GM23248 (cell line): ENCODE measurements at regions not wholly inside any gene's neighbourhood (a gene's known extent, or its start where the extent isn't known, plus 50 kb on each side); places are given as distances from the start of the nearest gene placed in this dataset.

ENCODE experiments used
- DNase-seq: peaks from one replicate; pipeline ENCODE4 v3.0.0-alpha.2; 2015
- H2AFZ ChIP-seq: fragments of 200-600 bp; sonication (generic); 2 replicates; pipeline ENCODE4 v1.6.1; 2016; ENCODE audit warnings: antibody characterized with exemption
- H3F3A ChIP-seq: fragments of 200-600 bp; sonication (generic); 2 replicates; pipeline ENCODE4 v1.6.1; 2016; ENCODE audit warnings: mild to moderate bottlenecking, antibody characterized with exemption, mixed run types; ENCODE audit not compliant: insufficient read depth
- H3K27ac ChIP-seq: fragments of 200-600 bp; sonication (generic); 2 replicates; pipeline ENCODE4 v1.5.1; 2016; ENCODE audit warnings: mild to moderate bottlenecking
- H3K27me3 ChIP-seq: fragments of 200-600 bp; sonication (generic); replicated peaks from 2 replicates; pipeline ENCODE4 v1.6.1; 2016; ENCODE audit warnings: mild to moderate bottlenecking; ENCODE audit not compliant: insufficient read depth
- H3K36me3 ChIP-seq: fragments of 200-600 bp; sonication (generic); 2 replicates; pipeline ENCODE4 v1.6.1; 2016; ENCODE audit warnings: low read depth, mild to moderate bottlenecking
- H3K4me1 ChIP-seq: fragments of 200-600 bp; sonication (generic); 2 replicates; pipeline ENCODE4 v1.6.1; 2016; ENCODE audit warnings: mild to moderate bottlenecking; ENCODE audit not compliant: insufficient read depth
- H3K4me2 ChIP-seq: fragments of 200-600 bp; sonication (generic); one replicate; pipeline ENCODE4 v1.6.1; 2016; ENCODE audit warnings: mild to moderate bottlenecking; ENCODE audit not compliant: unreplicated experiment
- H3K4me3 ChIP-seq: fragments of 200-600 bp; sonication (generic); 2 replicates; pipeline ENCODE4 v1.5.1; 2016; ENCODE audit warnings: mild to moderate bottlenecking
- H3K79me2 ChIP-seq: fragments of 200-600 bp; sonication (generic); 2 replicates; pipeline ENCODE4 v1.6.1; 2016; ENCODE audit warnings: mild to moderate bottlenecking; ENCODE audit not compliant: insufficient read depth
- H3K9ac ChIP-seq: fragments of 200-600 bp; sonication (generic); 2 replicates; pipeline ENCODE4 v1.6.1; 2016; ENCODE audit warnings: mild to moderate bottlenecking
- H3K9me2 ChIP-seq: fragments of 200-600 bp; sonication (generic); 2 replicates; pipeline ENCODE4 v1.6.1; 2016; ENCODE audit warnings: mixed run types, mild to moderate bottlenecking, moderate library complexity; ENCODE audit not compliant: insufficient read depth
- H3K9me3 ChIP-seq: fragments of 200-600 bp; sonication (generic); one replicate; pipeline ENCODE4 v1.6.1; 2017; ENCODE audit warnings: low read depth
- H4K20me1 ChIP-seq: fragments of 200-600 bp; sonication (generic); 2 replicates; pipeline ENCODE4 v1.6.0; 2016; ENCODE audit not compliant: insufficient read depth
- EZH2 ChIP-seq: fragments of 200-600 bp; sonication (generic); IDR thresholded peaks from 2 replicates; pipeline ENCODE4 v1.6.1; 2018; ENCODE audit warnings: antibody characterized with exemption, mild to moderate bottlenecking; ENCODE audit not compliant: insufficient read depth, poor library complexity, severe bottlenecking
- EZH2phosphoT487 ChIP-seq: fragments of 200-600 bp; sonication (generic); IDR thresholded peaks from 2 replicates; pipeline ENCODE4 v1.6.1; 2018; ENCODE audit warnings: antibody characterized with exemption, moderate library complexity, mild to moderate bottlenecking, low read depth; ENCODE audit not compliant: insufficient read depth
- WGBS, 2 experiments: methylation state at CpG; one replicate each; pipeline ENCODE4 v1.1.6; 2015 to 2017; ENCODE audit warnings: low lambda C conversion rate in 2 of 2, low coverage in 1 of 2; ENCODE audit errors: missing lambda C conversion rate in 2 of 2; 5-methylcytosine and 5-hydroxymethylcytosine counted together
- in situ Hi-C: fragments of 300-500 bp; cut with MboI; formaldehyde crosslinking; loops from 2 replicates; pipeline ENCODE4 v1.15.0; 2020

- Histone ChIP-seq H3K9me2 (no peaks in the 10 kb centered on the region), H3K4me1 (no peaks in the 10 kb centered on the region), H3K9me3 (no peaks in the 10 kb centered on the region), H3K27me3 (no peaks in the 10 kb centered on the region), H3F3A (no peaks in the 10 kb centered on the region), H3K36me3 (no peaks in the 10 kb centered on the region), H4K20me1 (no peaks in the 10 kb centered on the region), H3K4me3 (no peak overlapping the region), H3K4me2 (no peak overlapping the region), H3K9ac (no peak overlapping the region), H3K27ac (no peak overlapping the region), H2AFZ (no peak overlapping the region), H3K79me2 (no peaks in the 10 kb centered on the region)
- TF ChIP-seq EZH2 (no peak), EZH2phosphoT487 (no peak)
- WGBS, 2 experiments = 11 to 18% methylated on average over 4 of the region's 4 CpGs
- DNase-seq = no peak
- in situ Hi-C loops = no loop called here
These were observed 223.2 kb upstream of the ZNF507 start for GRCh38 chr19:32122258-32122657.

DNA sequence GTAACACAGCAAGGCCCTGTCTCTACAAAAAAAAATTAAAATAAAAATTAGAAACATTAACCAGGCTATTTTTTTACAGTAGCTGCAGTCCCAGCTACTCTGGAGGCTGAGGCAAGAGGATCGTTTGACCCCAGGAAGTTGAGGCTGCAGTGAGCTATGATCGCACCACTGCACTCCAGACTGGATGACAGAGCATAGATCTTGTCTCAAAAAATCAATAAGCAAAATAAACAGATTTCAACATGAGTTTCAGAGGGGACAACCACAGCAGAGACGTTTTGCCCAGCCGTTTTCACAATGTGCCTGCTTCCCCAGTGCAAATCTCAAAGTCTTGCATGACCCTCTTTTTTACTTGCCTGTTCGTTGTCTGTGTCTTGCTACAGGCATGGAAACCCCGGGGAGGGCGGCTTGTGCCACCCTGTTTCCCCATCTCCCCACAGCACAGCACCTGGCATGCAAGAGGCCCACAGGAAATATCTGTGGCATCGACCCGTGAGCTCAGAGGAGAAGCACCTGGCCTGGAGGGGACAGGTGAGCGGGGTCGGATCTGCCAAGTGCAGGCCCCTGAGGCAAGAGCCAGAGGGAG is 222.0 kb upstream of the ZNF507 start:
- no peaks in the 10 kb centered on the region for H3K9me2 ChIP-seq

DNA sequence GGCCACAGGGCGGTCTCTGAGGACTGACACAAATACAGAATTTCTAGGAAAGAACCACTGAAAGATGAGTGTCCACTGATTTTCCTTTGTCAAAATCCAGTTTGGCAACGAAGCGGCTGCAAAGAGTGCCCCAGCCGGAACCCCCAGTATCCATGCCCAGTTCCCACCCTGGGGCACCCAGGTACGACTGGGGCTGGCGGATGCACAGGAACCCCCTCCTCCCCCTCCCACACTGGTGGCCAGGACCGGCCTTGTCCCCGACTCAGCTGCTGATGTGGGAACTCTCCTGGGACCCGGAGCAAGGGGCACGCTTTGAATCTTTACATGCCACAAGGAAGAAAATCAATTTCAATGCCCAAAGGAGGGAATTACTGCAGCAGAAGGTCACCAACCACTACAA is 220.8 kb upstream of the ZNF507 start:
- no peaks in the 10 kb centered on the region for H3K36me3 ChIP-seq
- no peak overlapping the region for H3K4me2 ChIP-seq
- H4K20me1 ChIP-seq = no peaks in the 10 kb centered on the region
- no peak overlapping the region for H3K9ac ChIP-seq
- no peaks in the 10 kb centered on the region for H3F3A ChIP-seq
- DNase-seq = no peak
- no peaks in the 10 kb centered on the region for H3K4me1 ChIP-seq
- no peaks in the 10 kb centered on the region for H3K27me3 ChIP-seq
- no peaks in the 10 kb centered on the region for H3K9me2 ChIP-seq
- 63 to 64% methylated on average over 10 of the region's 10 CpGs for WGBS, 2 experiments
- TF ChIP-seq EZH2phosphoT487 (no peak), EZH2 (no peak)
- no peak overlapping the region for H3K27ac ChIP-seq
- no peak overlapping the region for H2AFZ ChIP-seq
- H3K9me3 ChIP-seq = no peaks in the 10 kb centered on the region
- no peaks in the 10 kb centered on the region for H3K79me2 ChIP-seq
- H3K4me3 ChIP-seq = no peak overlapping the region
- in situ Hi-C loops = no loop called here

More for the DNA sequence above, 222.0 kb upstream of the ZNF507 start:
- TF ChIP-seq EZH2phosphoT487 = no peak
- TF ChIP-seq EZH2 = no peak
- H4K20me1 ChIP-seq = no peaks in the 10 kb centered on the region
- H3K4me3 ChIP-seq = no peak overlapping the region
- no peaks in the 10 kb centered on the region for H3K79me2 ChIP-seq
- H3K9me3 ChIP-seq = no peaks in the 10 kb centered on the region
- 41 to 47% methylated on average over 11 of the region's 11 CpGs for WGBS, 2 experiments
- H3F3A ChIP-seq = no peaks in the 10 kb centered on the region
- H2AFZ ChIP-seq = no peak overlapping the region
- in situ Hi-C loops = no loop called here
- no peak overlapping the region for H3K27ac ChIP-seq
- DNase-seq = no peak
- H3K4me2 ChIP-seq = no peak overlapping the region
- H3K36me3 ChIP-seq = no peaks in the 10 kb centered on the region
- H3K27me3 ChIP-seq = no peaks in the 10 kb centered on the region
- H3K4me1 ChIP-seq = no peaks in the 10 kb centered on the region
- H3K9ac ChIP-seq = no peak overlapping the region

- H3K9ac ChIP-seq = no peak overlapping the region
- no peak overlapping the region for H2AFZ ChIP-seq
- no peaks in the 10 kb centered on the region for H3K4me1 ChIP-seq
- no peaks in the 10 kb centered on the region for H3K9me3 ChIP-seq
- H3K4me2 ChIP-seq = no peak overlapping the region
- H3K36me3 ChIP-seq = no peaks in the 10 kb centered on the region
- H3K79me2 ChIP-seq = no peaks in the 10 kb centered on the region
- 10 to 15% methylated on average over 10 of the region's 10 CpGs for WGBS, 2 experiments
- no peak overlapping the region for H3K27ac ChIP-seq
- in situ Hi-C loops = no loop called here
- H3K27me3 ChIP-seq = no peaks in the 10 kb centered on the region
- no peaks in the 10 kb centered on the region for H3K9me2 ChIP-seq
- no peaks in the 10 kb centered on the region for H3F3A ChIP-seq
- no peaks in the 10 kb centered on the region for H4K20me1 ChIP-seq
- no peak overlapping the region for H3K4me3 ChIP-seq
- no peak for DNase-seq
- no peak for TF ChIP-seq EZH2
- TF ChIP-seq EZH2phosphoT487 = no peak
These were observed 216.3 kb upstream of the ZNF507 start for GRCh38 chr19:32129141-32129540.

DNA sequence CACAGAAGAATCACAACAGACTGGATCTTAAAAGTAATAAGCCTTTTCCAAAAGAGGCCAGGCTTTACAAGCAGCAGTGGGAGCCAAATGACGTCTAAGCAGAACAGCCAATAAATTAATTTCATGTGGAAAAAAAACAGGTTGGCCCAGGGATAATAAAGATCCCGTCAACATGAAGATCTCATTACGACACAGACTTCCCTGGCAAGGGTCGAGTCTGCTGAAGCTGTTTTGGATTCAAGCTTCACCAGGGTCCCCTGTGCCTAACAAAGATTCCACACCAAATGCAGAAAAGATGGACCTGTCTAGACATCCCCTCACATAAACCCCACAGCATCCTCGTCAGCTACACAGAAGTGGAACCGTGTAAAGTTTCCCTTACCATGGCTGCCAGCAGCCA is 215.1 kb upstream of the ZNF507 start:
- Histone ChIP-seq H3K27me3 (no peaks in the 10 kb centered on the region), H3K79me2 (no peaks in the 10 kb centered on the region), H3K4me2 (no peak overlapping the region), H3K4me3 (no peak overlapping the region), H4K20me1 (no peaks in the 10 kb centered on the region), H3K9me2 (no peaks in the 10 kb centered on the region), H3K27ac (no peak overlapping the region), H3K4me1 (no peaks in the 10 kb centered on the region), H3F3A (no peaks in the 10 kb centered on the region), H3K9me3 (no peaks in the 10 kb centered on the region), H3K36me3 (no peaks in the 10 kb centered on the region), H2AFZ (no peak overlapping the region), H3K9ac (no peak overlapping the region)
- TF ChIP-seq EZH2phosphoT487 (no peak), EZH2 (no peak)
- 2 to 3% methylated on average over 6 of the region's 6 CpGs for WGBS, 2 experiments
- DNase-seq = no peak
- in situ Hi-C loops = no loop called here
